HG02571 (cell line): ENCODE measurements at regions not wholly inside any gene's neighbourhood (a gene's known extent, or its start where the extent isn't known, plus 50 kb on each side); places are given as distances from the start of the nearest gene placed in this dataset.

Experiments
- ATAC-seq: cut with Tn5 transposase; IDR thresholded peaks from one replicate; pipeline ENCODE4 v1.9.1; 2021; ENCODE audit warnings: mild to moderate bottlenecking, moderate library complexity; ENCODE audit not compliant: unreplicated experiment

DNA sequence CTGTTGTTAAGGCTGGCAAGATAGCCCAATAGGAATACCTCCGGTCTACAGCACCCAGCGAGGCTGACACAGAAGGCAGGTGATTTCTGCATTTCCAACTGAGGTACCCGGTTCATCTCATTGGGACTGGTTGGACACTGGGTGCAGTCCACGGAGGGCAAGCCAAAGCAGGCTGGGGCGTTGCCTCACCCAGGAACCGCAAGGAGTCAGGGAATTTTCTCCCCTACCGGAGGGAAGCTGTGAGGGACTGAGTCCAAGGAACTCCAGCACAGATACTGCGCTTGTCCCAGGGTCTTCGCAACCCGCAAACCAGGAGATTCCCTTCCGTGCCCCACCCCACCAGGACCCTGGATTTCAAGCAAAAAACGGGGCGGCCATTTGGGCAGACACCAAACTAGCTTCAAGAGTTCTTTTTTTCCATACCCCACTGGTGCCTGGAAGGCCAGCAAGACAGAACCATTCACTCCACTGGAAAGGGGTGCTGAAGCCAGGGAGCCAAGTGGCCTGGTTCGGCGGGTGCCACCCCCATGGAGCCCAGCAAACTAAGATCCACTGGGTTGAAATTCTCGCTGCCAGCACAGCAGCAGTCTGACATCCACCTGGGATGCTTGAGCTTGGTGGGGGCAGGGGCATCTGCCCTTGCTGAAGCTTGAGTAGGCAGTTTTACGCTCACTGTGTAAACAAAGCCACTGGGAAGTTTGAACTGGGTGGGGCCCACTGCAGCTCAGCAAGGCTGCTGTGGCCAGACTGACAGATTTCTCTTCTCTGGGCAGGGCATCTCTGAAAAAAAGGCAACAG lies 647.2 kb downstream of the BNC2 start:
- ATAC-seq: no peak

DNA sequence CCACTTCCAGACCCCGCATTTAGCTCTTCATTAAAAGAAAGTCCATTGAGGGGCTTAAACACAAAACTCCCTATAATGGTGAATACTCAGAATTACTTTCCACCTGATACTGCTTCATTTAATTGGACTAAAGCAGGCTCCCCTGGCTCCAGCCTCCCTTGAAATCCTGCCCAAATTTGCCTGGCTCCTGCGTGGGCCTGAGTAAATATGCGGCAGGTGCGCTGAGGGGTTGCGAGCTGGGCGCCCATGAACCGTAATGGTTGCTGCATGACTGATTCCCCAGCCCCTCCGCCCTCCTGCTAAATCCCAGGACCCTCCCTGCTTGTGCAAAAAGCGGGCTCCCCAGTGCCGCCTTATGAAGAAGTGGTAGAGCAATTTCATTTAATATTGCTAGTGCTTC lies 639.7 kb downstream of the BNC2 start:
- no peak for ATAC-seq

DNA sequence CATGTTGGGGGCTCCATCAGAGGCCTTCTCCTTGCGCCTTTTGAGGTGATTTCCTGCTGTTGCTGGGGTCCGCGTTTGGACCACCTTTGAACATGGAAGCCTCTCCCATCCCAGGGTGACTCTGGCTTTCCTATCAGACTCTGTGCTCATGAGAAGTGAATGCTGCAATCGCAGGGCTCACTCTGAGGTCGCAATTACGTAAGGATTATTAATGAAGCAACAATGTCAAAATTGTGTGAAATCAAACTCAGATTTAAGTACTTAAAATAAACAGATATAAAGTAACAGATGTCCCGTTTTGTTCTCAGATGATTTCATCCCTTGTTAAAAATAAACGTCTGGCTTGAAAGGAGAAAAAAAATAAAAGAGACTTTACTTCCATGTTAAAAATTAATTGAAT lies 634.2 kb downstream of the BNC2 start:
- no peak for ATAC-seq

DNA sequence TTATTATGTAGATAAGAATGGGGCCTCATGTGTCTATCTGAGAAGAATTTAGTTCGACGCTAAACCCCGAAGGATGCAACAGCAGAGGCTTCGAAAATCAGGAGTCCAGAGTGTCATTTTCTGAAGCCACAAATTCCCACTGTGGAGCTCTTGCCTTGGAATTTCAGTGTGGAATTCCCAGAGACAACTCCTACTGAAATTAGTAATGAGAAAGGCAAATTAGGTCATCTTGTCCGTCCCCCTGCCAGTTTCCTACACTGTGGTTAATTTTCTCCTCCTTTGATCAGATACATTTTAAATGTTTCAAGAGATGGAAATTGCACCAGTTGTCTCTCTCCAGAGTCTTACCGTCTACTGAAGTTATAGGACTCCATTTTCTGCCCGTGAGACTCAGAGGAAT lies 633.6 kb downstream of the BNC2 start:
- no peak for ATAC-seq

DNA sequence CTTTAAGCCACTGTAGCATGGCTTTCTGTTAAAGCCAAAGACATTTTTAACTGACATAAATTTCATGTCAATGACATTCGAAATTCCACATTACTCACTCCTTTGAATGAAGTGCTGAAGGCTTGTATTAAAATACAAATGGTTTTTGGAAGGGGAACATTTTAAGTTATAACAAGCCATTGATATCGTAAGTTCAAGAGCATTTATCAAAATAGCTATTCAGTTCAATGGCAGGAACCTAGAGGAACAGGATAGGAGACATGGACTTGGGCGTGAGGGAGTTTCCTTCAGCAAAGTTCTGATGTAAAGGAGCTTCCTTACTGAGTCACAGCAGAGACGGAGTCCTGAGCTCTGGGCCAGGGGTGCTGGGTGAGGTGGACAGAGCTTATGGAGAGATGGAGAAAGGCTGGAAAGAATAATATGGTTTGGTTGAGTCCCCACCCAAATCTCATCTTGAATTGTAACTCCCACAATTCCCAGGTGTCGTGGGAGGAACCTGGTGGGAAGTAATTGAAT lies 631.8 kb downstream of the BNC2 start:
- no peak for ATAC-seq

DNA sequence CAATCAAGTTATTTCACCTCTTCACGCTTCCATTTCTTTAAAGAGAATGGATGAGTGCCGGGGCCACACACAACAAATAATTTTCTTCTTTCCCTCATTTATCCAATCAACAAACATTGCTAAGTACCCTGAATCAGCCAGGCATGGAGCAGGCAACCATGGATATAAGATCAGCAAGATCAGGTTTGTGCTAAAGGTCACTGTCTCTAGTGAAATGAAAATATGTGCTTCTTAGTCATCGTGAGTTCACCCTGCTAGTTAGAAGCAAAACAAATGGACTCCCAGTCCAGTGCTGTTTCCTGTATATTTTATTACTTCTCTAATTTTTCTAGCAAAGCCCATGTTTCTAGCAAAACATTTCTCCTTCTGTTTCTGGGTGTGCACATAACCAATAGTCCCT lies 629.2 kb downstream of the BNC2 start:
- ATAC-seq: no peak

DNA sequence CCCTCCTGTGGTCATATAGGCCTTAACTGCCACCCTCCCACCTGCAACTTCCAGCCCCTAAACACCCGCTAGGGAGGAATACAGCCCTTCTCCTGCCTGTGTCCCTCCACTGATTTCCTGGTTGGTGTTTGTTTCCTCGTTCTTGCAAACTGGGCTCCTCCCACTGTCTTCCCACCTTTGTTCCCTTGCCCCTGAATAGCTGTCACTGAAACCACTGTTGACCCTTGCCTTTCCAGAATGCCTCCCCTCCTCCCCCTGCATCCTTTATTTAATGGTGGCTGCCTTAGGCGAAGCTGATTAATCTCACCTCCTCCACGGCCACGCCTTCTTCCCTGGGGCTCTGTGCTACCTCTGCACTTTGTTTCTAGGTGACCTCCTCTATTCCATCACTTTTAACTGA lies 626.7 kb downstream of the BNC2 start:
- ATAC-seq: no peak

DNA sequence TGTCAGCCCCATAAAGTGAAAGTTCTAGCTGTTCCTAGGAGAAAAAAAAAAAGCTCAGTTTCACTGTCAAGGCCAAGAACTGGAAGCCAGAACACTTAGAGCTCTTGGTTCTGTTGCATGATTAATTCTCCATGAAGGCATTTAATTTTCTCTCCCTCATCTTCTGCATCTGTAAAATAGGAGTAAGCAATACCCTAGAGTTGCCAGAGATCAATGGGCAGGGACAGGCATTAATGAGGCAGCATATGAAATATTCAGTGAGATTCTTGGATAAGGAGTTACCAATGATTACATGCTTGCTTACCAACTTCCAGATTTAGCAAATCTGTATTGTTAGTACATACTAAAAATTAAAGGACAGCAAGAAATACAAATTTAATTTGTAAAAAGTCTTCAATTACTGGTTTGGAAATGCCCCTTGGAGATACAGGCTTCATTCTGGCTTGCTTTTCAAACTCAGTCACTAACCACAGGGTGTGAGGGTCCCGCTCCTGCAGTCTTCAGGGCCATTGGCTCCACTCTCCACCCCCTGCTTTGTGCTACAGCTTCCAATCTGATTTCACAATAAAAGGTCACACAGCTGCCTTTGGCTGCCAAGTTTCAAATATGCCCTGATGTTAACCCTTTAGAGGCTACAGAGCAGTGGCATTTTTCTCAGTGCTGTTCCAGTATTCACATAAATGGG lies 624.6 kb downstream of the BNC2 start:
- no peak for ATAC-seq

DNA sequence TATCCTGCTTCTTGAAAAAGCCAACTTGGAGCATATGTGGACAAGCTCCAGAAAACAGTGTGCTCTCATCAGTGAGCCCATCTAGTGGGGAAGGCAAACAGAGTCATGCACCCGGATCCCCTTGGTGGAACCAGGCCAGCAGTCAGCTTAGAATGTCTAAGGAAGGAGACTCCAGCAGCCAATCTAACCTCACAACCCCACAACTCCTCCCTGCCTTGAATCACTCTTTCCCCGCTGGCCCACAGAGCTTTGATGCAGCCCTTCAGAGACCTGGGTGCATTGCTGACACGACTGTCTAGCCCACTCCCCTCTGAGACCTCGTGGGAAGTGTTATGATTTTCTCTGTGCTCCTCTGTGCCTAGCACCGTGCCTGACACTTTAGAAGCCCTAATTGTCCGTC lies 623.7 kb downstream of the BNC2 start:
- no peak for ATAC-seq

DNA sequence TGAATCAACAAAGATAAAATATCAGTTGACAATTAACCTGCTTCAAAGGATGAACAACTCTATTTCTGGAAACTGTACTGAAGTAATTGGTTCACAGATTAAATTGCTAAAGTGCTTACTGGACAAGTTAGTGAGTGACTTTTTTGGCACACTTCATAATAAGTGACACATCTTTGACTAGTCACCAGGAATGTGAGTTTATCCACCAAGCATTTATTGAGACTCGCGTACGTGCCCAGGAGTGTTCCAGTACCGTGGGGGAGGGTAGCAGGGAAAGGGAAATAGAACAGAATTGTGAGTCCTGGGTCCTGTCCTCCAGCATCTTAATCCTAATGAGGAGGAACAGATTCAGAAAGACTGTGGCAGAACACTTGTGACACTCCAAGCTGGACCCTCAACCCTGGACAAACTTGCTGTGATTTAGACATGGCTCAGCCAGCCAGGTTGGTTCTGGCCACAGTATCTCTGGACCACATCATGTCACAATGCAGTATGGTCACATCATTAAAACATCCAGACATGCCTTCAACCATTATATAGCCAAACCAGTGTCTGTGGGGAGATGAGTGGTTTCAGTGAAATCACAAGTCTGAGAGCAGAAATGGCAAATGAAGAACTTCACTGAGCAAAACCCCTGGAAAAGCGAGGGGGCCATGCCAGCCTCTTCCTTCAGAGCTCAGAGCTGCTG lies 623.1 kb downstream of the BNC2 start:
- ATAC-seq: no peak

DNA sequence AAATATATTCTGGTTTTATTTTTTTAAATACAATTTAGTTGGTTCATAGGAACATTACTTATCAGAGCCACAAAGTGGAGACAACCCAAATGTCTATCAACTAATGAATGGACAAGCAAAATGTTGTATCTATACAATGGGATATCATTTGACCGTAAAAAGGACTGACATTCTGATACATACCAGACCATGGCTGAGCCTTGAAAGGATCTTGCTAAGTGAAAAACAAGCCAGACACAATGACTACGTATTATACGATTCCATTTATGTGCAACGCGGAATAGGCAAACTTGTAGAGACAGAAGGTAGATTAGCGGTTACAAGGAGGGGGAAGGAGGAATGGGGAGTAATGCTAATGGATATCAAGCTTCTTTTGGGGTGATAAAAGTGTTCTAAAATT lies 621.6 kb downstream of the BNC2 start:
- ATAC-seq: no peak

DNA sequence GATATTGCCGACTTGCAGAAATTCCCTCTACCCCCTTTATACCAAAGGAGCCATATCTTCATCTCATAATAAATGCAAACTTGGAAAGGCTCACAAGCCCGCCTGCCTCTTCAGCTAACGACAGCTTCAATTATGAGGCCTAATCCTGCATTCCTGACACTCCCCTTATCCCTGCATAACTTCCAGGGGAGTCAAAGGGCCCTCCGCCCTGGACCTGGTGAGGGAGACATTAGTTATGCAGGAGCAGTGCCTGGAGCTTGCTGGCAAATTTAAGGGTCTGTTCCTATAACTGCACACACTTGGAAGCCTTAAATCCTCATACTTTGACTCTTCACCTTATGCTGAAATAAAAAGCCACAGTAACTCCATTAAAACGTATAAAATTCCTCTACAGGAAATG lies 617.9 kb downstream of the BNC2 start:
- ATAC-seq: no peak

DNA sequence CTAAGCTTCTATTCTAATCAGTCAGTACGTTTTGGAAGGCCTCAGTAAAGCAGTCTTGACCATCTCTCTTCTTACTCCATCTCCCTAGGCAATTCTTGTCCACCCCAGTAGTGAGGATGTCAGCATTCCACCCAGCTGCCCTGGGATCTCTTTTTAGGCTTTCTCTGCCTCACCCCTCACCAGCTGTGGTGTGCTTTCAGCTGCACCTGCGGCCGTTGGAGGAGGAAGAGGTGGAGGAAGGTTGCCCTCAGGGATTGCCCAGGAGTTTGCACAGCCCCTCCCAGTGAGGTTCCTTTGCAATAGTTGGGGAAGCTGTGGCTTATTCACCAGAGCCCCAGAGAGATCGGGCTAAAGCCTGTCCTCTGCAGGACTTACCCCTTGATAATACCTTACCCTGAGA lies 615.8 kb downstream of the BNC2 start:
- ATAC-seq: no peak

DNA sequence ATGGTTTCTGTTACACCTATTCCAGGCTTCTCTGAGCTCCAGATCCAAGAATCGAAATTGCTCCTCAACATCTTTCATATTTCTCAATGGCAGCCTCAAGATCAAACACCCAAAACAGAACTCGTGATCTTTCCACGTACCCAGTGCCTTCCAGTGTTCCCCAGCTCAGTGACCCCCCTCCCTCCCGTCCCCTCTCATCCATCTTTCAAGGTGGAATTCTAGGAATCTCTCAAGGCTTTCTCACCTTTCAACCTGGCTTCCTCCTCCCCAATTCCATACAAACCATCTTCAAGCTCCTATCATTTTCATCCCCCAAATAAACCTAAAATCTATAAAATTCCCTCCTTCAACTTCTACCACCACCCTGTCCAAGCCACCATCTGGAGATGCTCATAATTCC lies 615.3 kb downstream of the BNC2 start:
- no peak for ATAC-seq

DNA sequence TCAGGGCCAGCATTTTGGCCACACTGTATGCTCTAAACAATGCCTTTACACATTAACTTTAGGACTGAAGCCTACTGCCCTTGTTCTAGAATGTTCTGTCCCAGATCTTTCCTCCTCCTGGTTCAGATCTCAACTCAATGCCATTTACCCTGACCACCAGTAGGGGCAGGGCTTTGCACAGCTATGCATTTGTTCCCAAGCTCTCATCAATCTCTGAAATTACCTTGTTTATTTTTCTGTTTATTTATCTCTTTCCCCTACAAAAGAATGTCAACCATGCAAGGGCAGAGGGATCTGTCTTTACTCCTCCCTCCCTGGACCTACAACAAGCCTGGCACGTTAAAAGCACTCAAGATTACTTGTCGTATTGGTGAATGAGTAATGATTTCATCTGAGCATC lies 612.9 kb downstream of the BNC2 start:
- no peak for ATAC-seq

DNA sequence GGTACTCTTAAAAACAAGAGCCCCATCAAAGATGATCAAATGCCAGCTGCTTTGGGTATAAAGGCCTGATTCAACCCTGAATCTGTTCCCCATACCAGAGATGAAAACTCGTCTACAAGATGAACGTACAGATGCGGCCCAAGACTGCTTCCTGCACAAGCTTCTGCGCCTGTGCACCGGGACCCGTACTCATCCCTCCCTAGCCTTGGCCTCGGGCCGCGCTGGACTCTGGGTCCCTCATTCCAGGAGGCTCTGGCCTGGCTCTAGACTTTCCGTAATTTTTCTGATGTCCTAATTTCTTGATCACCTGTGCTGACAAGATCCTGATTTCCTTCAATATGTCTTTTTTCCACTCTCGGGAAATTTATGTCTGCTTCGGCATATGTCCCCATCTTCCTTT lies 612.3 kb downstream of the BNC2 start:
- no peak for ATAC-seq

DNA sequence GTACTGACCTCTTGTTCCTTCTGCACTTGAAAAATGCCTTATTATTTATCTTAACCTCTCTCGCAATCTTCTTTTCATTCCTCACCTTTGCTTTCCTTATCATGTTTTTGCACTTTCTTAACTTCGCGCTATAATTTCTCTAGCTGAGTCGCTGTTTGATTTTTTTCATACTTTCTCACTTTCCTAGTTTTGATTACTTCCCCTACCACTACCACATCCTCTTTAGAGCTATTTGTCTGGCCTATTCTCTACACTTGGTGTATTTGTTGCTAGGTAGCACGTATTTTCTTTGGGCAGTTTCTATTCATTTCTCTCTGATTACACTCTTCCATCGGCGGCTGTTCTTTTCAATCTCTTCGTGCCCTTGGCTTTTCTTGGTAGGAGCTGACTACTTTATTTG lies 611.8 kb downstream of the BNC2 start:
- ATAC-seq: no peak

DNA sequence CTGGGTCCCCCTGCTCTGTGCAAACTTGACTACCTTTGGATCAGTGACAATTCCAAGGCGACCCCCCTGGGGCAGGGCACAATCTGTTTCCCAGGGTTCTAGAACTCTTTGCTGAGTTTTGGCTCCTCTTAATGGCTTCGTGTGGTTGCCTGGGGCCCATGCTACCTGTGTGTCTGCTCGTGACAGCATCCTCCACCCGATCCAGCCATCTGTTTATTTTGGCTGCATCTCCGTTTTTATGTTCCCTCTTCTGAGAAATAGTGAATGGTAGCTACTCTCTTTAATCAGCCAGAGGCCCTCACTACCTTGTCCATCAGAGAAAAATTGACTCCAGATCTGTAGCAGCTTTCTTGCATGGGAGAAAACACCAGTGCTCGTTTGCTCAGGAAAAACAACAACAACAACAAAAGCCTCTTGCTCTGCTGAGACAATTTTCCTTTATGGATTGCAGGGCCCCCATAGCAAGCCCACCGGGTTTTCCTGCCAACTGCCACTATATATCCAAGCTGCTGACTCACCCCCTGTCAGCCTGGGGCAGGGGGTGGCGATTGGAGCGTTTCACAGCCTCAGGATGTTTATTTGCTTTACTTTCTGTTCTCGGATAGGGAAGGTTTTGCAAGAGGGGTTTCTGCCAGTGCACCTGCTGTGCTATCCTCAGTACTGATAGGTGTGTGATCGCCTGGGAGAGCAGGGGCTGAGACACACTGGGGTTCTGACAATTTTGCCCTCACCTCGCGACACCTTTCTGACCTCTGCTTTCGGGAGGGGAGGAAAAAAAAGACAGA lies 607.8 kb downstream of the BNC2 start:
- no peak for ATAC-seq

DNA sequence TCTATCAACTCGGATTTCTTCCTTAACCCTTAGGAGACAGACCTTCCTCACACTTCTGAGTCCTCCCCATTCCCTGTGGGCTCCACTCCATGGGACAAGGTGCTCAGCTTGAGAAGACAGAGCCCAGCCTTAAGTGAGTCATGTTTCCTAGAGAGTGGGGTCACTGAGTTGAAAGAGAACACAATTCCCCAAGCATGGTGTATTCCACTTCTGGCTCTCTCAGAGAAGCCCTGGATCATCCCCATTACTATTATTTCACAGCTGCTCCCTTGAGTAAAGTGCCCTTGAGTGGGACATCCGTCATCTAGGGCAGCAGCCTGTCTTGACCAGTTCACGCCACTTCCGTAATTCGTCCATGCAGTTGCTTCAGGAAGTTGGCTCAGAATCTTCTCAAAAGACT lies 604.8 kb downstream of the BNC2 start:
- no peak for ATAC-seq

DNA sequence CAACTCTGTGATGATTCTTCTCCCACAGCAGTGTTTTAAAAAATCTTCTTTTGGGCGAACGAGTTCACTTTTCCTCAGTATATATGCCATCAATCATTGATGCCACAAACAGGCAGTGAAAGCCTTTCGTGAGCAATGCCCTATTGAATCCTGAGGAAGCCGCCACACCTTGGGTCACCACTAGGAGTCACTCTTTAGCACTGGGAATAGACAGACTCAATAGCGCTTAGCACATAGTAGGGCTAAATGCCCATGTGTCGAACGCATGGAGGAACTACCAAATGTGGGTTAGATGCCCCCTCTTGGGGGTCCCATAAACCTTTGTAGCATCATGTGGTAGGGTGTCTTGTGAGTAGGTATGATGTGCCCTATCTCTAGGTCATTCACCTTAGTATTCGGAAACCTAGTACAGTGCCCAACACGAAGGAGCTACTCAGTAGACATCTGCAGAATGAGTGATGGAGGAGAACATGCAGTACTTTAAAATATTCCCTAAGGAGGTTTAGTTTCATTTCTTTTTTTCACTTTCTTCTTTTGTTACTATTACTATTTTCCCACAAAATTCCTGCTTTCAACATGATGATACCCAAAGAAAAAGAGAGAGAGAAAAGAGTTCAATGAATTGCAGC lies 603.7 kb downstream of the BNC2 start:
- no peak for ATAC-seq
